IMR-90 (cell line): ENCODE measurements at regions not wholly inside any gene's neighbourhood (a gene's known extent, or its start where the extent isn't known, plus 50 kb on each side); places are given as distances from the start of the nearest gene placed in this dataset.

Experiments
- ATAC-seq: fragments of 200-7000 bp; cut with Tn5 transposase; 2 replicates; pipeline ENCODE4 v1.9.1; 2020; ENCODE audit warnings: low read depth, mild to moderate bottlenecking, moderate library complexity
- BruUV-seq: library from RNA; stranded (reverse); fragments of 400-500 nt; replicated peaks from 2 replicates; lab custom pipeline; 2021; lab: Mats Ljungman, UMichigan
- CTCF ChIA-PET: fragments of 300-600 bp; formaldehyde crosslinking; extraction: SDS; loops from one replicate; lab custom pipeline; 2021; ENCODE audit warnings: antibody characterized with exemption; lab: Yijun Ruan, JAX
- POLR2A ChIA-PET: fragments of 300-600 bp; sonication (Branson Sonifier 250); formaldehyde crosslinking; loops from one replicate; lab custom pipeline; 2022; ENCODE audit warnings: antibody characterized with exemption; ENCODE audit not compliant: unreplicated experiment; lab: Charles Lee
- DNase-seq: peaks from one replicate; pipeline ENCODE4 v3.0.0; 2013
- H2AFZ ChIP-seq: replicated peaks from 2 replicates; pipeline ENCODE3; 2013; ENCODE audit warnings: low read length, mild to moderate bottlenecking; ENCODE audit not compliant: poor library complexity
- H2AK5ac ChIP-seq: 2 replicates; pipeline ENCODE4 v1.6.1; 2013; ENCODE audit warnings: low read depth, low read length, inconsistent platforms
- H2AK9ac ChIP-seq: replicated peaks from 2 replicates; pipeline ENCODE3; 2013; ENCODE audit warnings: mild to moderate bottlenecking, low read depth, low read length, moderate library complexity; ENCODE audit not compliant: poor library complexity
- H2BK120ac ChIP-seq: 2 replicates; pipeline ENCODE4 v1.6.1; 2013; ENCODE audit warnings: low read depth, low read length, inconsistent platforms
- H2BK15ac ChIP-seq: 3 replicates; pipeline ENCODE4 v1.6.1; 2013; ENCODE audit warnings: low read depth, low read length, inconsistent platforms
- H2BK20ac ChIP-seq: 2 replicates; pipeline ENCODE4 v1.6.1; 2013; ENCODE audit warnings: low read depth, mild to moderate bottlenecking, inconsistent platforms, low read length, moderate library complexity
- H2BK5ac ChIP-seq: 2 replicates; pipeline ENCODE4 v1.6.1; 2013; ENCODE audit warnings: mild to moderate bottlenecking, low read depth, low read length, inconsistent platforms; ENCODE audit not compliant: poor library complexity, severe bottlenecking
- H3K14ac ChIP-seq: replicated peaks from 2 replicates; pipeline ENCODE4 v1.6.1; 2013; ENCODE audit warnings: low read depth, low read length, inconsistent platforms
- H3K18ac ChIP-seq: 2 replicates; pipeline ENCODE4 v1.6.1; 2013; ENCODE audit warnings: low read depth, low read length, control low read depth
- H3K23ac ChIP-seq: 2 replicates; pipeline ENCODE4 v1.6.1; 2013; ENCODE audit warnings: low read depth, low read length, inconsistent platforms
- H3K27ac ChIP-seq: 2 replicates; pipeline ENCODE4 v1.5.1; 2013; ENCODE audit warnings: mild to moderate bottlenecking, control low read depth, low read length; ENCODE audit not compliant: insufficient read depth
- H3K27me3 ChIP-seq: 2 replicates; pipeline ENCODE4 v1.6.1; 2013; ENCODE audit warnings: low read length; ENCODE audit not compliant: control insufficient read depth, insufficient read depth
- H3K36me3 ChIP-seq: 2 replicates; pipeline ENCODE4 v1.6.1; 2013; ENCODE audit warnings: low read length, mixed read lengths; ENCODE audit not compliant: control insufficient read depth, insufficient read depth
- H3K4ac ChIP-seq: 2 replicates; pipeline ENCODE4 v1.6.1; 2013; ENCODE audit warnings: low read depth, low read length, inconsistent platforms
- H3K4me1 ChIP-seq: 2 replicates; pipeline ENCODE4 v1.6.1; 2013; ENCODE audit warnings: low read length, mixed read lengths; ENCODE audit not compliant: control insufficient read depth, insufficient read depth
- H3K4me2 ChIP-seq: 2 replicates; pipeline ENCODE4 v1.6.1; 2013; ENCODE audit warnings: low read depth, mild to moderate bottlenecking, control low read depth, low read length, moderate library complexity
- H3K4me3 ChIP-seq: 2 replicates; pipeline ENCODE4 v1.5.1; 2013; ENCODE audit warnings: low read depth, mild to moderate bottlenecking, control low read depth, low read length, moderate library complexity; ENCODE audit not compliant: insufficient read depth
- H3K56ac ChIP-seq: 2 replicates; pipeline ENCODE4 v1.6.1; 2013; ENCODE audit warnings: low read length, inconsistent platforms; ENCODE audit not compliant: insufficient read depth; ENCODE audit errors: extremely low read depth
- H3K79me1 ChIP-seq, 2 experiments: 2 replicates each; pipeline ENCODE4 v1.6.1; 2013; ENCODE audit warnings: low read length in 2 of 2, inconsistent platforms in 1 of 2, low read depth in 1 of 2
- H3K9ac ChIP-seq: 2 replicates; pipeline ENCODE4 v1.6.1; 2013; ENCODE audit warnings: low read depth, low read length, control low read depth
- H3K9me1 ChIP-seq: 2 replicates; pipeline ENCODE4 v1.6.1; 2013; ENCODE audit warnings: low read length, inconsistent platforms; ENCODE audit not compliant: insufficient read depth
- H3K9me3 ChIP-seq: 2 replicates; pipeline ENCODE4 v1.6.1; 2013; ENCODE audit warnings: low read length; ENCODE audit not compliant: control insufficient read depth, insufficient read depth
- H4K20me1 ChIP-seq: 2 replicates; pipeline ENCODE4 v1.6.1; 2013; ENCODE audit warnings: low read length, inconsistent platforms; ENCODE audit not compliant: insufficient read depth
- H4K5ac ChIP-seq: 2 replicates; pipeline ENCODE4 v1.6.1; 2013; ENCODE audit warnings: mild to moderate bottlenecking, low read depth, low read length, control low read depth
- H4K8ac ChIP-seq, 2 experiments: 2 replicates each; pipeline ENCODE4 v1.6.1; 2013; ENCODE audit warnings: low read depth in 2 of 2, low read length in 2 of 2, control low read depth in 1 of 2, inconsistent platforms in 1 of 2
- H4K91ac ChIP-seq: 2 replicates; pipeline ENCODE4 v1.6.1; 2013; ENCODE audit warnings: low read depth, low read length, inconsistent platforms; ENCODE audit not compliant: insufficient read depth
- BHLHE40 ChIP-seq: fragments of 150-350 bp; IDR thresholded peaks from 2 replicates; pipeline ENCODE4 v1.6.1; 2016; ENCODE audit warnings: mild to moderate bottlenecking, low read depth, low read length
- CEBPB ChIP-seq: IDR thresholded peaks from 2 replicates; pipeline ENCODE4 v1.6.1; 2012; ENCODE audit warnings: low read depth, low read length, improper control_type of control experiment
- CHD1 ChIP-seq: IDR thresholded peaks from 2 replicates; pipeline ENCODE4 v1.6.1; 2012; ENCODE audit warnings: low read depth, low read length, improper control_type of control experiment
- CTCF ChIP-seq: conservative IDR thresholded peaks from 2 replicates; pipeline ENCODE4 v1.5.1; 2012; ENCODE audit warnings: mild to moderate bottlenecking, low read depth, low read length, improper control_type of control experiment
- ELK1 ChIP-seq: fragments of 150-350 bp; IDR thresholded peaks from 2 replicates; pipeline ENCODE4 v1.6.1; 2016; ENCODE audit warnings: low read depth, mild to moderate bottlenecking, low read length, moderate library complexity, borderline replicate concordance
- FOS ChIP-seq: fragments of 150-350 bp; IDR thresholded peaks from 2 replicates; pipeline ENCODE4 v1.6.1; 2016; ENCODE audit warnings: low read depth, low read length
- MAFK ChIP-seq: IDR thresholded peaks from 2 replicates; pipeline ENCODE4 v1.6.1; 2012; ENCODE audit warnings: low read depth, low read length, improper control_type of control experiment
- MAZ ChIP-seq: IDR thresholded peaks from 2 replicates; pipeline ENCODE4 v1.6.1; 2012; ENCODE audit warnings: low read depth, mild to moderate bottlenecking, low read length, improper control_type of control experiment, moderate library complexity, borderline replicate concordance
- MXI1 ChIP-seq: IDR thresholded peaks from 2 replicates; pipeline ENCODE4 v1.6.1; 2012; ENCODE audit warnings: low read depth, mild to moderate bottlenecking, low read length, moderate library complexity, borderline replicate concordance
- NFE2L2 ChIP-seq: fragments of 150-350 bp; IDR thresholded peaks from 2 replicates; pipeline ENCODE4 v1.6.1; 2016; ENCODE audit warnings: low read depth, mild to moderate bottlenecking, low read length
- POLR2A ChIP-seq: IDR thresholded peaks from 2 replicates; pipeline ENCODE4 v1.6.1; 2012; ENCODE audit warnings: mild to moderate bottlenecking, low read depth, low read length
- RAD21 ChIP-seq: IDR thresholded peaks from 2 replicates; pipeline ENCODE4 v1.6.1; 2012; ENCODE audit warnings: low read length, improper control_type of control experiment
- RCOR1 ChIP-seq: IDR thresholded peaks from 2 replicates; pipeline ENCODE4 v1.6.1; 2012; ENCODE audit warnings: mild to moderate bottlenecking, low read length, improper control_type of control experiment; ENCODE audit not compliant: insufficient replicate concordance
- RFX5 ChIP-seq: IDR thresholded peaks from 2 replicates; pipeline ENCODE4 v1.8.0; 2012; ENCODE audit warnings: low read depth, mild to moderate bottlenecking, low read length, moderate library complexity
- SMC3 ChIP-seq: fragments of 150-350 bp; IDR thresholded peaks from 2 replicates; pipeline ENCODE4 v1.6.1; 2016; ENCODE audit warnings: low read depth, mild to moderate bottlenecking, antibody characterized with exemption, low read length, moderate library complexity
- USF2 ChIP-seq: fragments of 150-350 bp; IDR thresholded peaks from 2 replicates; pipeline ENCODE4 v1.6.1; 2017; ENCODE audit warnings: mild to moderate bottlenecking, antibody characterized with exemption, low read length, low read depth
- WGBS, 2 experiments: methylation state at CpG; one replicate each; pipeline versions ENCODE4 v1.1.5 to v1.1.7; 2013; ENCODE audit warnings: missing lambda C conversion rate in 2 of 2; ENCODE audit not compliant: insufficient read length in 1 of 2; ENCODE audit errors: extremely low coverage in 2 of 2; 5-methylcytosine and 5-hydroxymethylcytosine counted together
- dilution Hi-C: fragments of 300-500 bp; cut with HindIII; formaldehyde crosslinking; loops from one replicate; pipeline ENCODE4 v1.14.3; 2018; ENCODE audit warnings: low sequenced_read_pairs; ENCODE audit not compliant: unreplicated experiment
- in situ Hi-C: fragments of 300-500 bp; cut with MboI; formaldehyde crosslinking; loops from 3 replicates; pipeline ENCODE4 v1.14.3; 2019; ENCODE audit warnings: low sequenced_read_pairs, inconsistent platforms, mixed read lengths
- intact Hi-C: fragments of 100-400 bp; cut with micrococcal nuclease; formaldehyde crosslinking; loops from 2 replicates; pipeline ENCODE4 v1.10.0; 2022

- H3K36me3 ChIP-seq: no peaks in the 10 kb centered on the region
- H3K4me3 ChIP-seq: no peak overlapping the region
- 96% methylated on average over 4 of the region's 6 CpGs; no CpG with 5 or more reads in 1 of the 2 experiments for WGBS, 2 experiments
- BruUV-seq: no TSS peak
- H3K9ac ChIP-seq: no peak overlapping the region
- H3K9me1 ChIP-seq: no peaks in the 10 kb centered on the region
- no peak overlapping the region for H4K8ac ChIP-seq
- ATAC-seq (no peak), DNase-seq (no peak)
- no peak overlapping the region for H3K18ac ChIP-seq
- no peak overlapping the region for H2BK5ac ChIP-seq
- H3K4me2 ChIP-seq: no peak overlapping the region
- dilution Hi-C loops (no loop called here), intact Hi-C loops (no loop called here), in situ Hi-C loops (no loop called here)
- TF ChIP-seq SMC3: no peak
- no peak for TF ChIP-seq MXI1
- TF ChIP-seq CHD1: no peak
- TF ChIP-seq RCOR1: no peak
- TF ChIP-seq ELK1: no peak
- no peak for TF ChIP-seq FOS
- TF ChIP-seq CEBPB: no peak
- TF ChIP-seq USF2: no peak
- no peak for TF ChIP-seq CTCF
- no peak for TF ChIP-seq MAFK
- TF ChIP-seq NFE2L2: no peak
- TF ChIP-seq POLR2A: no peak
- no peak for TF ChIP-seq RAD21
- no peak for TF ChIP-seq MAZ
- TF ChIP-seq RFX5: no peak
- TF ChIP-seq BHLHE40: no peak
- H3K9me3 ChIP-seq: 0 out of 2 replicates have a peak, but pooled peaks cover 2% of the 10 kb centered on the region
- H3K14ac ChIP-seq: no peak overlapping the region
- no peaks in the 10 kb centered on the region for H4K20me1 ChIP-seq
- peaks cover 3% of the 10 kb centered on the region; the same call in 1 of the 2 replicates for H3K4me1 ChIP-seq
- no peak overlapping the region for H2AFZ ChIP-seq
- no peak overlapping the region for H3K27ac ChIP-seq
- H3K79me1 ChIP-seq: no peaks in the 10 kb centered on the region
- no peak overlapping the region; the same call in 2 of the 3 replicates for H2BK15ac ChIP-seq
- H2BK120ac ChIP-seq: no peak overlapping the region; the same call in 1 of the 2 replicates
- no peak overlapping the region for H3K4ac ChIP-seq
- 0 out of 2 replicates have a peak overlapping the region, but pooled peaks have one; percentile 58 for H2AK5ac ChIP-seq
- CTCF ChIA-PET: no interaction called here
- no peak overlapping the region for H4K91ac ChIP-seq
- H3K23ac ChIP-seq: no peak overlapping the region
- no peak overlapping the region for H3K56ac ChIP-seq
- no peaks in the 10 kb centered on the region for H3K27me3 ChIP-seq
- no peak overlapping the region for H4K5ac ChIP-seq
- no peak overlapping the region for H2BK20ac ChIP-seq
- no peak overlapping the region for H2AK9ac ChIP-seq
- POLR2A ChIA-PET: no interaction called here
These were observed 487.4 kb downstream of the TLE4 start for GRCh38 chr9:80059191-80059590.
